Spleen (tissue), 11 donors: ENCODE measurements at regions not wholly inside any gene's neighbourhood (a gene's known extent, or its start where the extent isn't known, plus 50 kb on each side); places are given as distances from the start of the nearest gene placed in this dataset.
A peak's percentile ranks its signal among the peaks of the same experiment; 100 is the strongest.

Source experiments
- DNase-seq: peaks from one replicate; pipeline ENCODE4 v3.0.0-alpha.2; 2020
- H3K27ac ChIP-seq, 8 donors: fragments of 200-600 bp; sonication (generic) in 7 of 8; 1 replicate in 4 of 8; 2 replicates in 4 of 8; pipeline versions ENCODE4 v1.5.0 to v1.8.0; 2016 to 2021; ENCODE audit warnings: inconsistent platforms in 4 of 8, mild to moderate bottlenecking in 4 of 8, moderate library complexity in 1 of 8
- H3K27me3 ChIP-seq, 7 donors: fragments of 200-600 bp; sonication (generic) in 6 of 7; replicated peaks in 1 of 7; 1 replicate in 4 of 7; 2 replicates in 3 of 7; pipeline versions ENCODE4 v1.5.0 to v1.8.0; 2016 to 2021; ENCODE audit warnings: inconsistent platforms in 3 of 7, mild to moderate bottlenecking in 1 of 7
- H3K36me3 ChIP-seq, 6 donors: fragments of 200-600 bp; sonication (generic) in 5 of 6; 1 replicate in 4 of 6; 2 replicates in 2 of 6; pipeline versions ENCODE4 v1.5.0 to v1.8.0; 2016 to 2021; ENCODE audit warnings: inconsistent platforms in 2 of 6
- H3K4me1 ChIP-seq, 6 donors: fragments of 200-600 bp; sonication (generic) in 5 of 6; 1 replicate in 3 of 6; 2 replicates in 3 of 6; pipeline versions ENCODE4 v1.5.0 to v1.8.0; 2016 to 2021; ENCODE audit warnings: inconsistent platforms in 3 of 6
- H3K4me3 ChIP-seq, 8 donors: fragments of 200-600 bp; sonication (generic) in 7 of 8; 1 replicate in 4 of 8; 2 replicates in 4 of 8; pipeline versions ENCODE4 v1.5.0 to v1.8.0; 2016 to 2021; ENCODE audit warnings: inconsistent platforms in 4 of 8, mild to moderate bottlenecking in 4 of 8, moderate library complexity in 2 of 8
- H3K9me3 ChIP-seq, 8 donors: fragments of 200-600 bp; sonication (generic) in 7 of 8; 1 replicate in 4 of 8; 2 replicates in 4 of 8; pipeline versions ENCODE4 v1.5.0 to v1.8.0; 2016 to 2021; ENCODE audit warnings: inconsistent platforms in 4 of 8
- CTCF ChIP-seq, 11 experiments: fragments of 200-600 bp in 7 of 11; fragments of 450-650 bp in 4 of 11; sonication (generic) in 4 of 11; IDR thresholded peaks in 8 of 11; conservative IDR thresholded peaks in 3 of 11; 1 replicate in 7 of 11; 2 replicates in 4 of 11; pipeline versions ENCODE4 v1.4.0 to v1.8.0; 2016 to 2021; ENCODE audit warnings: antibody characterized with exemption in 11 of 11, inconsistent platforms in 4 of 11, mild to moderate bottlenecking in 1 of 11
- POLR2A ChIP-seq, 3 donors: fragments of 450-650 bp; IDR thresholded peaks; one replicate each; pipeline ENCODE4 v1.5.1; 2017; ENCODE audit warnings: antibody characterized with exemption in 3 of 3, mild to moderate bottlenecking in 1 of 3
- POLR2AphosphoS5 ChIP-seq, 3 donors: sonication (generic); formaldehyde crosslinking; IDR thresholded peaks; one replicate each; pipeline ENCODE4 v1.5.1; 2017; ENCODE audit warnings: antibody characterized with exemption in 3 of 3
- WGBS, 5 donors: extraction: QIAGEN DNeasy Blood & Tissue Kit in 3 of 5; methylation state at CpG; one replicate each; pipeline versions ENCODE4 v1.1.5 to v1.1.7; 2013 to 2018; 5-methylcytosine and 5-hydroxymethylcytosine counted together
- intact Hi-C: fragments of 100-400 bp; cut with DNase I; formaldehyde crosslinking; loops from one replicate; pipeline ENCODE4 v1.15.0; 2023; ENCODE audit warnings: low total_unique reads
- donor health status: healthy with polysubstance abuse.
- donor health status: DM: no; HTN: no; CAD: no; lungs with moderate emphysema.
- donor health status: DM: no; HTN: no; CAD: no.
- donor health status: Bipolar disorder and iron deficiency.
- donor health status: healthy.
- donor health status: DM: no; HTN: no; CAD: no.
- donor health status: DM: yes; HTN: yes; CAD: no.

- H3K4me1 ChIP-seq: peaks cover 0 to 10% (median 4%) of the 10 kb centered on the region in 6 donors
- TF ChIP-seq POLR2AphosphoS5 (IDR thresholded peaks at IDR 0.05) (no peak), POLR2A (IDR thresholded peaks at IDR 0.05) (no peak), CTCF (IDR thresholded peaks at IDR 0.05 in 8 of 11, conservative IDR thresholded peaks at IDR 0.05 in 3 of 11) (no peak)
- no peak overlapping the region for H3K27ac ChIP-seq
- WGBS, 5 donors: 66 to 85% (median 72%) methylated on average over 1 to 2 of the region's 2 CpGs
- H3K27me3 ChIP-seq: no peaks in the 10 kb centered on the region
- no peak for DNase-seq
- intact Hi-C loops: no loop called here
- no peak overlapping the region for H3K4me3 ChIP-seq
- no peaks in the 10 kb centered on the region for H3K36me3 ChIP-seq
- H3K9me3 ChIP-seq: no peaks in the 10 kb centered on the region
These were observed 1643.8 kb downstream of the MRPL39 start for GRCh38 chr21:23963454-23963853.

- Histone ChIP-seq H3K4me3 (no peak overlapping the region), H3K27me3 (no peaks in the 10 kb centered on the region), H3K9me3 (no peaks in the 10 kb centered on the region), H3K4me1 (peaks cover 0 to 5% (median 0%) of the 10 kb centered on the region in 6 donors), H3K36me3 (no peaks in the 10 kb centered on the region), H3K27ac (no peak overlapping the region)
- intact Hi-C loops: no loop called here
- WGBS, 5 donors: 64 to 94% (median 78%) methylated on average over 2 of the region's 2 CpGs
- no peak for DNase-seq
- TF ChIP-seq POLR2AphosphoS5 (IDR thresholded peaks at IDR 0.05) (no peak), POLR2A (IDR thresholded peaks at IDR 0.05) (no peak), CTCF (IDR thresholded peaks at IDR 0.05 in 8 of 11, conservative IDR thresholded peaks at IDR 0.05 in 3 of 11) (no peak)
These were observed 1646.5 kb downstream of the MRPL39 start for GRCh38 chr21:23960769-23961168.

GRCh38 chr21:23955135-23955843 is 1652.0 kb downstream of the MRPL39 start:
- 15 to 28% (median 19%) methylated on average over 5 of the region's 5 CpGs for WGBS, 5 donors
- H3K4me1 ChIP-seq: peaks cover 0 to 16% (median 0%) of the 10 kb centered on the region in 6 donors
- no peak for TF ChIP-seq POLR2A (IDR thresholded peaks at IDR 0.05)
- no peak for TF ChIP-seq CTCF (IDR thresholded peaks at IDR 0.05 in 8 of 11, conservative IDR thresholded peaks at IDR 0.05 in 3 of 11)
- TF ChIP-seq POLR2AphosphoS5 (IDR thresholded peaks at IDR 0.05): no peak
- no peaks in the 10 kb centered on the region for H3K9me3 ChIP-seq
- intact Hi-C loops: no loop called here
- peak overlapping the region in 1 of 8 donors; percentile 30 for H3K4me3 ChIP-seq
- DNase-seq: no peak
- no peaks in the 10 kb centered on the region for H3K27me3 ChIP-seq
- H3K36me3 ChIP-seq: no peaks in the 10 kb centered on the region
- peak overlapping the region in 4 of 8 donors; percentile 12 to 51 (median 28) for H3K27ac ChIP-seq

DNA sequence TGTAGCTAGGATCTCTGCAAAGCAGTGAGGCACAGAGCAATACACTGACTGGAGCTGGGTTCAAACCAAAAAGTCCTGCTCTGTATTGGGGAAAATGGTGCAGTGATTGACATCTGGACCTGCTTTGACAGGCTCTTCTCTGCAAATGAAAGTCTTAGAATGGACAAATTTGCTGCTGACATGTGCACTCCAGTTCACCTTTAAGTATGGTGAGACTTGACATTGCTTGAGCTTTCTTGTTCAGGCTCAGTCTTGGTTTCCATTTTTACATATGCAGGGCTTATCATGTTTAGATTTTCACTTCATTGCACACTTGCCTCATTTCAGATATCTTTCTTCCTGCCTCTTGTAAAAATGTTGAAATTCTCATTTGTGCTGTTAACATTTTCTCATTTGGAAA is 1655.0 kb downstream of the MRPL39 start:
- intact Hi-C loops: no loop called here
- peaks cover 0 to 26% (median 3%) of the 10 kb centered on the region in 6 donors for H3K4me1 ChIP-seq
- no peak overlapping the region for H3K4me3 ChIP-seq
- no peaks in the 10 kb centered on the region for H3K27me3 ChIP-seq
- no peaks in the 10 kb centered on the region for H3K36me3 ChIP-seq
- no peaks in the 10 kb centered on the region for H3K9me3 ChIP-seq
- no peak overlapping the region for H3K27ac ChIP-seq
- no peak for TF ChIP-seq POLR2A (IDR thresholded peaks at IDR 0.05)
- TF ChIP-seq CTCF (IDR thresholded peaks at IDR 0.05 in 8 of 11, conservative IDR thresholded peaks at IDR 0.05 in 3 of 11): no peak
- no peak for TF ChIP-seq POLR2AphosphoS5 (IDR thresholded peaks at IDR 0.05)
- no peak for DNase-seq
